PC-9 (cell line): ENCODE measurements at regions not wholly inside any gene's neighbourhood (a gene's known extent, or its start where the extent isn't known, plus 50 kb on each side); places are given as distances from the start of the nearest gene placed in this dataset.
"Not testable (repeated sequence)": the region's sequence is repeated elsewhere in the genome, so short reads cannot be mapped to it uniquely, and the experiment has no call there.

ENCODE experiments used
- BruUV-seq: library from RNA; stranded (reverse); fragments of 400-500 nt; replicated peaks from 2 replicates; lab custom pipeline; 2021; lab: Mats Ljungman, UMichigan
- CTCF ChIA-PET: fragments of 300-600 bp; sonication (Branson Sonifier 250); formaldehyde crosslinking; loops from one replicate; lab custom pipeline; 2022; ENCODE audit warnings: antibody characterized with exemption; lab: Charles Lee
- POLR2A ChIA-PET: fragments of 300-600 bp; sonication (Branson Sonifier 250); formaldehyde crosslinking; loops from one replicate; lab custom pipeline; 2022; ENCODE audit warnings: antibody characterized with exemption; ENCODE audit not compliant: unreplicated experiment; lab: Charles Lee
- DNase-seq, 2 experiments: peaks; one replicate each; pipeline versions ENCODE4 v3.0.0 to v3.0.0-alpha.2; 2015 to 2022; ENCODE audit warnings: mixed read lengths in 1 of 2
- H2AFZ ChIP-seq: fragments of 200-600 bp; sonication (generic); 2 replicates; pipeline ENCODE4 v1.8.1; 2017; ENCODE audit warnings: antibody characterized with exemption
- H3F3A ChIP-seq: fragments of 200-600 bp; sonication (generic); 2 replicates; pipeline ENCODE4 v1.8.1; 2017; ENCODE audit warnings: antibody characterized with exemption, mild to moderate bottlenecking, low read depth; ENCODE audit not compliant: insufficient read depth
- H3K27ac ChIP-seq: fragments of 200-600 bp; sonication (generic); 2 replicates; pipeline ENCODE4 v1.6.1; 2016; ENCODE audit warnings: mixed run types
- H3K27me3 ChIP-seq: fragments of 200-600 bp; sonication (generic); 2 replicates; pipeline ENCODE4 v1.6.1; 2016; ENCODE audit warnings: low read depth, mixed run types; ENCODE audit not compliant: insufficient read depth
- H3K36me3 ChIP-seq: fragments of 200-600 bp; sonication (generic); 2 replicates; pipeline ENCODE4 v1.6.1; 2016; ENCODE audit warnings: low read depth, mixed run types
- H3K4me1 ChIP-seq: fragments of 200-600 bp; sonication (generic); replicated peaks from 2 replicates; pipeline ENCODE4 v1.6.1; 2016; ENCODE audit warnings: mixed run types; ENCODE audit not compliant: insufficient read depth
- H3K4me2 ChIP-seq: fragments of 200-600 bp; sonication (generic); 2 replicates; pipeline ENCODE4 v1.6.1; 2017; ENCODE audit warnings: mixed run types
- H3K4me3 ChIP-seq: fragments of 200-600 bp; sonication (generic); 2 replicates; pipeline ENCODE4 v1.6.1; 2016; ENCODE audit warnings: mixed run types
- H3K79me2 ChIP-seq: fragments of 200-600 bp; sonication (generic); 2 replicates; pipeline ENCODE4 v1.6.1; 2017; ENCODE audit warnings: low read depth, mixed run types
- H3K9me2 ChIP-seq: fragments of 200-600 bp; sonication (generic); 2 replicates; pipeline ENCODE4 v1.8.1; 2017; ENCODE audit warnings: mild to moderate bottlenecking; ENCODE audit not compliant: insufficient read depth
- H3K9me3 ChIP-seq: fragments of 200-600 bp; sonication (generic); 2 replicates; pipeline ENCODE4 v1.8.1; 2016; ENCODE audit warnings: low read depth; ENCODE audit not compliant: insufficient read depth
- H4K20me1 ChIP-seq: fragments of 200-600 bp; sonication (generic); 2 replicates; pipeline ENCODE4 v1.8.1; 2017; ENCODE audit not compliant: insufficient read depth
- CTCF ChIP-seq: fragments of 200-600 bp; sonication (generic); conservative IDR thresholded peaks from 2 replicates; pipeline ENCODE4 v1.6.1; 2017; ENCODE audit warnings: mixed run types, antibody characterized with exemption, mild to moderate bottlenecking, moderate library complexity
- EZH2 ChIP-seq: fragments of 200-600 bp; sonication (generic); IDR thresholded peaks from 2 replicates; pipeline ENCODE4 v1.8.0; 2017; ENCODE audit warnings: antibody characterized with exemption, low read depth
- intact Hi-C: fragments of 100-400 bp; cut with micrococcal nuclease; formaldehyde crosslinking; loops from one replicate; pipeline ENCODE4 v1.10.0; 2022; ENCODE audit not compliant: unreplicated experiment

GRCh38 chr4:184280137-184280536, 62.5 kb upstream of the ENPP6 start:
- no TSS peak for BruUV-seq
- POLR2A ChIA-PET: interaction anchor here (0.7 kb wide), 1 partner anchor 362 kb away, joined by 10 read pairs; no protein-coding TSS in a partner anchor
- Histone ChIP-seq H3K27ac (no peak overlapping the region), H3K79me2 (no peaks in the 10 kb centered on the region), H4K20me1 (no peaks in the 10 kb centered on the region), H3K4me1 (no peaks in the 10 kb centered on the region), H3F3A (no peaks in the 10 kb centered on the region), H3K27me3 (no peaks in the 10 kb centered on the region), H2AFZ (no peak overlapping the region), H3K36me3 (no peaks in the 10 kb centered on the region), H3K9me2 (no peaks in the 10 kb centered on the region), H3K4me2 (no peak overlapping the region), H3K4me3 (no peak overlapping the region), H3K9me3 (no peaks in the 10 kb centered on the region)
- CTCF ChIA-PET: no interaction called here
- DNase-seq: no peak
- TF ChIP-seq CTCF (no peak), EZH2 (no peak)
- intact Hi-C loops: no loop called here

GRCh38 chr4:184279496-184280061, 61.9 kb upstream of the ENPP6 start:
- Histone ChIP-seq H2AFZ (no peak overlapping the region), H3K4me3 (no peak overlapping the region), H3K27ac (no peak overlapping the region), H4K20me1 (no peaks in the 10 kb centered on the region), H3K27me3 (no peaks in the 10 kb centered on the region), H3F3A (no peaks in the 10 kb centered on the region), H3K9me2 (no peaks in the 10 kb centered on the region), H3K4me2 (no peak overlapping the region), H3K9me3 (no peaks in the 10 kb centered on the region), H3K4me1 (no peaks in the 10 kb centered on the region), H3K79me2 (no peaks in the 10 kb centered on the region), H3K36me3 (no peaks in the 10 kb centered on the region)
- TF ChIP-seq EZH2 (no peak), CTCF (no peak)
- no TSS peak for BruUV-seq
- no peak for DNase-seq
- ChIA-PET CTCF (no interaction called here), POLR2A (interaction anchor here (0.7 kb wide), 1 partner anchor 362 kb away, joined by 10 read pairs; no protein-coding TSS in a partner anchor)
- intact Hi-C loops: no loop called here

GRCh38 chr4:184277769-184278168, 60.1 kb upstream of the ENPP6 start:
- intact Hi-C loops, BruUV-seq, H3K36me3 ChIP-seq, DNase-seq, H3K4me1 ChIP-seq, H3K27ac ChIP-seq, H3K4me3 ChIP-seq, H3K4me2 ChIP-seq, H3K9me3 ChIP-seq, POLR2A ChIA-PET, H2AFZ ChIP-seq, CTCF ChIA-PET, H3K9me2 ChIP-seq, H4K20me1 ChIP-seq, H3K27me3 ChIP-seq, H3F3A ChIP-seq, H3K79me2 ChIP-seq: not testable (repeated sequence)

- H3K4me1 ChIP-seq, H3K79me2 ChIP-seq, H3K4me2 ChIP-seq, intact Hi-C loops, BruUV-seq, H3K4me3 ChIP-seq, H3K27ac ChIP-seq, DNase-seq, H3K27me3 ChIP-seq, H3K36me3 ChIP-seq, CTCF ChIA-PET, H3K9me2 ChIP-seq, H4K20me1 ChIP-seq, H2AFZ ChIP-seq, H3K9me3 ChIP-seq, H3F3A ChIP-seq, POLR2A ChIA-PET: not testable (repeated sequence)
Measured at GRCh38 chr4:184277010-184277409, 59.3 kb upstream of the ENPP6 start.

- POLR2A ChIA-PET, H3K36me3 ChIP-seq, H3K9me2 ChIP-seq, BruUV-seq, H3K4me2 ChIP-seq, H3K4me3 ChIP-seq, H3K27ac ChIP-seq, intact Hi-C loops, H2AFZ ChIP-seq, H3K9me3 ChIP-seq, DNase-seq, H3K27me3 ChIP-seq, H3K4me1 ChIP-seq, H4K20me1 ChIP-seq, H3K79me2 ChIP-seq, H3F3A ChIP-seq, CTCF ChIA-PET: not testable (repeated sequence)
Measured at GRCh38 chr4:184276346-184276745, 58.7 kb upstream of the ENPP6 start.
